Memory B cell (primary cell): ENCODE measurements at regions not wholly inside any gene's neighbourhood (a gene's known extent, or its start where the extent isn't known, plus 50 kb on each side); places are given as distances from the start of the nearest gene placed in this dataset.

ENCODE experiments used
- ATAC-seq: fragments of 150-1000 bp; cut with Tn5 transposase; 2 replicates; pipeline ENCODE4 v1.10.0; 2021; ENCODE audit warnings: low read depth, mild to moderate bottlenecking, moderate library complexity
- DNase-seq, 2 donors: peaks; one replicate each; pipeline ENCODE4 v3.0.0; 2022; ENCODE audit warnings: low spot score in 2 of 2
- H3K27ac Mint-ChIP-seq: one replicate; pipeline ENCODE4 v1.8.0; 2022; ENCODE audit warnings: mild to moderate bottlenecking, moderate library complexity, mixed read lengths
- H3K27me3 Mint-ChIP-seq: one replicate; pipeline ENCODE4 v1.8.0; 2022; ENCODE audit warnings: mixed read lengths
- H3K36me3 Mint-ChIP-seq: one replicate; pipeline ENCODE4 v1.8.0; 2022; ENCODE audit warnings: mild to moderate bottlenecking, mixed read lengths
- H3K4me1 Mint-ChIP-seq: one replicate; pipeline ENCODE4 v1.8.0; 2022; ENCODE audit warnings: mixed read lengths
- H3K4me3 Mint-ChIP-seq: one replicate; pipeline ENCODE4 v1.8.0; 2022; ENCODE audit warnings: mild to moderate bottlenecking, moderate library complexity, mixed read lengths
- H3K9me3 Mint-ChIP-seq: one replicate; pipeline ENCODE4 v1.8.0; 2022; ENCODE audit warnings: mixed read lengths

- Mint-ChIP-seq H3K36me3 (no peaks in the 10 kb centered on the region), H3K27ac (no peak overlapping the region)
These were observed 801.6 kb upstream of the NR2F2 start for GRCh38 chr15:95528920-95529319.

GRCh38 chr15:95536638-95537037 lies 793.9 kb upstream of the NR2F2 start:
- Mint-ChIP-seq H3K4me3 (no peak overlapping the region), H3K4me1 (no peaks in the 10 kb centered on the region), H3K27me3 (peaks cover 2% of the 10 kb centered on the region), H3K36me3 (no peaks in the 10 kb centered on the region), H3K9me3 (peaks cover 6% of the 10 kb centered on the region), H3K27ac (no peak overlapping the region)
- ATAC-seq: no peak
- DNase-seq: no peak

More at GRCh38 chr15:95528920-95529319, 801.6 kb upstream of the NR2F2 start:
- Mint-ChIP-seq H3K4me1 (no peaks in the 10 kb centered on the region), H3K4me3 (no peak overlapping the region), H3K9me3 (peaks cover 8% of the 10 kb centered on the region), H3K27me3 (no peaks in the 10 kb centered on the region)
- no peak for DNase-seq
- no peak for ATAC-seq

- no peak overlapping the region for H3K4me3 Mint-ChIP-seq
- no peaks in the 10 kb centered on the region for H3K36me3 Mint-ChIP-seq
- no peak overlapping the region for H3K27ac Mint-ChIP-seq
- H3K4me1 Mint-ChIP-seq: no peaks in the 10 kb centered on the region
- peaks cover 6% of the 10 kb centered on the region for H3K9me3 Mint-ChIP-seq
- no peak for ATAC-seq
- peaks cover 2% of the 10 kb centered on the region for H3K27me3 Mint-ChIP-seq
- no peak for DNase-seq
These were observed 791.8 kb upstream of the NR2F2 start for GRCh38 chr15:95538693-95539092.

- DNase-seq (no peak), ATAC-seq (no peak)
- Mint-ChIP-seq H3K27me3 (peaks cover 2% of the 10 kb centered on the region), H3K4me1 (no peaks in the 10 kb centered on the region), H3K4me3 (no peak overlapping the region), H3K27ac (no peak overlapping the region), H3K36me3 (no peaks in the 10 kb centered on the region), H3K9me3 (peaks cover 3% of the 10 kb centered on the region)
These were observed 789.2 kb upstream of the NR2F2 start for GRCh38 chr15:95541301-95541700.

GRCh38 chr15:95549168-95549738 lies 781.2 kb upstream of the NR2F2 start:
- Mint-ChIP-seq H3K27me3 (no peaks in the 10 kb centered on the region), H3K4me3 (no peak overlapping the region), H3K9me3 (peaks cover 2% of the 10 kb centered on the region), H3K4me1 (no peaks in the 10 kb centered on the region), H3K36me3 (no peaks in the 10 kb centered on the region), H3K27ac (no peak overlapping the region)
- DNase-seq: no peak
- no peak for ATAC-seq

GRCh38 chr15:95550702-95551101 lies 779.8 kb upstream of the NR2F2 start:
- H3K27ac Mint-ChIP-seq: no peak overlapping the region
- H3K27me3 Mint-ChIP-seq: no peaks in the 10 kb centered on the region
- H3K36me3 Mint-ChIP-seq: no peaks in the 10 kb centered on the region
- peaks cover 2% of the 10 kb centered on the region for H3K9me3 Mint-ChIP-seq
- no peak for DNase-seq
- H3K4me1 Mint-ChIP-seq: no peaks in the 10 kb centered on the region
- ATAC-seq: no peak
- no peak overlapping the region for H3K4me3 Mint-ChIP-seq

- no peak for DNase-seq
- no peaks in the 10 kb centered on the region for H3K27me3 Mint-ChIP-seq
- no peaks in the 10 kb centered on the region for H3K4me1 Mint-ChIP-seq
- H3K27ac Mint-ChIP-seq: no peak overlapping the region
- H3K9me3 Mint-ChIP-seq: peaks cover 2% of the 10 kb centered on the region
- no peaks in the 10 kb centered on the region for H3K36me3 Mint-ChIP-seq
- no peak for ATAC-seq
- H3K4me3 Mint-ChIP-seq: no peak overlapping the region
These were observed 774.3 kb upstream of the NR2F2 start for GRCh38 chr15:95556225-95556624.

- Mint-ChIP-seq H3K36me3 (no peaks in the 10 kb centered on the region), H3K9me3 (peaks cover 4% of the 10 kb centered on the region), H3K4me3 (no peak overlapping the region), H3K27me3 (peaks cover 2% of the 10 kb centered on the region), H3K4me1 (no peaks in the 10 kb centered on the region), H3K27ac (no peak overlapping the region)
- DNase-seq (no peak), ATAC-seq (no peak)
These were observed 773.7 kb upstream of the NR2F2 start for GRCh38 chr15:95556866-95557225.

GRCh38 chr15:95557226-95558046 lies 773.1 kb upstream of the NR2F2 start:
- no peaks in the 10 kb centered on the region for H3K36me3 Mint-ChIP-seq
- H3K4me1 Mint-ChIP-seq: no peaks in the 10 kb centered on the region
- no peak for DNase-seq
- peaks cover 4% of the 10 kb centered on the region for H3K9me3 Mint-ChIP-seq
- H3K4me3 Mint-ChIP-seq: no peak overlapping the region
- peaks cover 2% of the 10 kb centered on the region for H3K27me3 Mint-ChIP-seq
- no peak overlapping the region for H3K27ac Mint-ChIP-seq
- no peak for ATAC-seq

- H3K27ac Mint-ChIP-seq: no peak overlapping the region
These were observed 772.4 kb upstream of the NR2F2 start for GRCh38 chr15:95558131-95558530.

GRCh38 chr15:95558916-95559315 lies 771.6 kb upstream of the NR2F2 start:
- Mint-ChIP-seq H3K4me1 (no peaks in the 10 kb centered on the region), H3K4me3 (no peak overlapping the region), H3K27me3 (peaks cover 2% of the 10 kb centered on the region), H3K9me3 (peaks cover 4% of the 10 kb centered on the region), H3K36me3 (no peaks in the 10 kb centered on the region), H3K27ac (no peak overlapping the region)
- ATAC-seq (no peak), DNase-seq (no peak)

More at GRCh38 chr15:95558131-95558530, 772.4 kb upstream of the NR2F2 start:
- Mint-ChIP-seq H3K4me3 (no peak overlapping the region), H3K9me3 (peaks cover 4% of the 10 kb centered on the region), H3K27me3 (peaks cover 2% of the 10 kb centered on the region), H3K4me1 (no peaks in the 10 kb centered on the region), H3K36me3 (no peaks in the 10 kb centered on the region)
- ATAC-seq: no peak
- DNase-seq: no peak

- ATAC-seq (no peak), DNase-seq (no peak)
- Mint-ChIP-seq H3K9me3 (peaks cover 4% of the 10 kb centered on the region), H3K4me1 (no peaks in the 10 kb centered on the region), H3K27ac (no peak overlapping the region), H3K36me3 (no peaks in the 10 kb centered on the region), H3K4me3 (no peak overlapping the region), H3K27me3 (peaks cover 2% of the 10 kb centered on the region)
These were observed 770.6 kb upstream of the NR2F2 start for GRCh38 chr15:95559875-95560394.

- H3K4me1 Mint-ChIP-seq: no peaks in the 10 kb centered on the region
- no peak for ATAC-seq
- peaks cover 2% of the 10 kb centered on the region for H3K27me3 Mint-ChIP-seq
- DNase-seq: no peak
- no peak overlapping the region for H3K4me3 Mint-ChIP-seq
- H3K27ac Mint-ChIP-seq: no peak overlapping the region
- H3K36me3 Mint-ChIP-seq: no peaks in the 10 kb centered on the region
- peaks cover 2% of the 10 kb centered on the region for H3K9me3 Mint-ChIP-seq
These were observed 769.0 kb upstream of the NR2F2 start for GRCh38 chr15:95561463-95561862.

- Mint-ChIP-seq H3K4me1 (no peaks in the 10 kb centered on the region), H3K27ac (no peak overlapping the region), H3K27me3 (peaks cover 2% of the 10 kb centered on the region), H3K9me3 (peaks cover 2% of the 10 kb centered on the region), H3K36me3 (no peaks in the 10 kb centered on the region), H3K4me3 (no peak overlapping the region)
- no peak for DNase-seq
- ATAC-seq: no peak
These were observed 766.9 kb upstream of the NR2F2 start for GRCh38 chr15:95563634-95564033.
